Endothelial cell of umbilical vein (primary cell): ENCODE measurements at regions not wholly inside any gene's neighbourhood (a gene's known extent, or its start where the extent isn't known, plus 50 kb on each side); places are given as distances from the start of the nearest gene placed in this dataset.

Experiments used
- BruUV-seq: library from RNA; stranded (reverse); fragments of 400-500 nt; replicated peaks from 2 replicates; lab custom pipeline; 2021; lab: Mats Ljungman, UMichigan
- CTCF ChIA-PET: fragments of 300-600, 350-600 bp; sonication (Branson Sonifier 250); formaldehyde crosslinking; loops from one replicate; lab custom pipeline; 2021; ENCODE audit warnings: antibody characterized with exemption, inconsistent platforms; lab: Charles Lee
- POLR2A ChIA-PET: fragments of 300-600, 350-600 bp; sonication (Branson Sonifier 250); formaldehyde crosslinking; loops from one replicate; lab custom pipeline; 2021; ENCODE audit warnings: antibody characterized with exemption, inconsistent platforms; lab: Charles Lee
- DNase-seq: peaks from one replicate; pipeline ENCODE4 v3.0.0-alpha.2; 2011; ENCODE audit warnings: low read depth, low spot score
- FAIRE-seq: peaks from 2 replicates; lab custom pipeline; 2011; peaks lifted over from hg19 to GRCh38; lab: Jason Lieb, UNC
- H2AFZ ChIP-seq: 2 replicates; pipeline ENCODE4 v1.6.0; 2012; ENCODE audit warnings: low read depth, low read length, control low read depth, inconsistent platforms
- H3K27ac ChIP-seq: 2 replicates; pipeline ENCODE4 v1.5.1; 2011; ENCODE audit warnings: low read depth, mild to moderate bottlenecking, control low read depth, low read length, moderate library complexity; ENCODE audit not compliant: insufficient read depth
- H3K27me3 ChIP-seq, 2 experiments: 2 replicates each; pipeline versions ENCODE4 v1.6.0 to v1.6.1; 2011; ENCODE audit warnings: low read length in 2 of 2, mixed read lengths in 1 of 2; ENCODE audit not compliant: control insufficient read depth in 2 of 2, insufficient read depth in 2 of 2
- H3K36me3 ChIP-seq, 2 experiments: 2 replicates in 1 of 2; 3 replicates in 1 of 2; pipeline ENCODE4 v1.5.1; 2011; ENCODE audit warnings: low read length in 2 of 2, mild to moderate bottlenecking in 1 of 2, moderate library complexity in 1 of 2; ENCODE audit not compliant: control insufficient read depth in 2 of 2, insufficient read depth in 2 of 2; ENCODE audit errors: extremely low read depth in 1 of 2
- H3K4me1 ChIP-seq: 3 replicates; pipeline ENCODE4 v1.5.1; 2011; ENCODE audit warnings: mild to moderate bottlenecking, low read length; ENCODE audit not compliant: control insufficient read depth, insufficient read depth; ENCODE audit errors: extremely low read depth
- H3K4me2 ChIP-seq: 2 replicates; pipeline ENCODE4 v1.6.1; 2011; ENCODE audit warnings: low read length, control low read depth, mixed read lengths; ENCODE audit not compliant: insufficient read depth
- H3K4me3 ChIP-seq, 3 experiments: fragments of 200-600 bp in 1 of 3; sonication (generic), shearing (Covaris generic) in 1 of 3; replicated peaks in 1 of 3; 2 replicates each; pipeline ENCODE4 v1.5.1; 2011 to 2016; ENCODE audit warnings: control low read depth in 3 of 3, low read length in 3 of 3, mild to moderate bottlenecking in 2 of 3, inconsistent platforms in 1 of 3, low read depth in 1 of 3, moderate library complexity in 1 of 3; ENCODE audit not compliant: insufficient read depth in 1 of 3
- H3K79me2 ChIP-seq: 2 replicates; pipeline ENCODE4 v1.6.0; 2012; ENCODE audit warnings: low read length, inconsistent platforms; ENCODE audit not compliant: control insufficient read depth, insufficient read depth
- H3K9ac ChIP-seq: replicated peaks from 2 replicates; pipeline ENCODE3; 2011; ENCODE audit warnings: low read length, control low read depth; ENCODE audit not compliant: insufficient read depth; ENCODE audit errors: extremely low read depth
- H3K9me1 ChIP-seq: replicated peaks from 3 replicates; pipeline ENCODE4 v1.6.0; 2011; ENCODE audit warnings: mild to moderate bottlenecking, low read length; ENCODE audit not compliant: control insufficient read depth, insufficient read depth; ENCODE audit errors: extremely low read depth
- H3K9me3 ChIP-seq: replicated peaks from 2 replicates; pipeline ENCODE4 v1.5.1; 2012; ENCODE audit warnings: low read length, inconsistent platforms; ENCODE audit not compliant: control insufficient read depth, insufficient read depth
- H4K20me1 ChIP-seq: replicated peaks from 2 replicates; pipeline ENCODE3; 2011; ENCODE audit warnings: mild to moderate bottlenecking, low read length; ENCODE audit not compliant: control insufficient read depth, insufficient read depth; ENCODE audit errors: extremely low read depth
- CTCF ChIP-seq, 2 donors: IDR thresholded peaks; 1 replicate in 1 of 2; 2 replicates in 1 of 2; pipeline ENCODE4 v1.5.1; 2011; ENCODE audit warnings: low read length in 2 of 2, mild to moderate bottlenecking in 2 of 2, moderate library complexity in 2 of 2, control low read depth in 1 of 2, inconsistent platforms in 1 of 2, low read depth in 1 of 2; ENCODE audit not compliant: insufficient read depth in 1 of 2; ENCODE audit errors: extremely low read depth in 1 of 2
- JUN ChIP-seq: IDR thresholded peaks from 2 replicates; pipeline ENCODE4 v1.6.1; 2011; ENCODE audit warnings: borderline replicate concordance, low read depth; ENCODE audit not compliant: insufficient read length, insufficient read depth
- MAX ChIP-seq: IDR thresholded peaks from 2 replicates; pipeline ENCODE4 v1.6.1; 2011; ENCODE audit not compliant: insufficient read depth, insufficient read length
- POLR2AphosphoS5 ChIP-seq: IDR thresholded peaks from 2 replicates; pipeline ENCODE4 v1.6.1; 2012; ENCODE audit warnings: low read depth, mild to moderate bottlenecking, control low read depth, low read length, moderate library complexity; ENCODE audit not compliant: insufficient read depth
- dilution Hi-C: fragments of 300-500 bp; cut with MboI; formaldehyde crosslinking; loops from one replicate; pipeline ENCODE4 v1.15.0; 2019; ENCODE audit warnings: low sequenced_read_pairs; ENCODE audit not compliant: extremely low pct_ligation_motif_present
- intact Hi-C: fragments of 100-400 bp; cut with micrococcal nuclease; formaldehyde crosslinking; loops from one replicate; pipeline ENCODE4 v1.10.0; 2022

- FAIRE-seq (peak; percentile 93), DNase-seq (peak; percentile 46)
- no peaks in the 10 kb centered on the region for H3K4me1 ChIP-seq
- H3K36me3 ChIP-seq = no peaks in the 10 kb centered on the region
- no peak overlapping the region for H3K27ac ChIP-seq
- no TSS peak for BruUV-seq
- H3K79me2 ChIP-seq = no peaks in the 10 kb centered on the region
- no peaks in the 10 kb centered on the region for H3K9me1 ChIP-seq
- H3K9me3 ChIP-seq = no peaks in the 10 kb centered on the region
- ChIA-PET POLR2A (no interaction called here), CTCF (interaction anchor here (0.6 to 1.0 kb wide), 3 partner anchors 16 to 1607 kb away, joined by 3 to 6 read pairs (median 4); no protein-coding TSS in a partner anchor)
- H4K20me1 ChIP-seq = no peaks in the 10 kb centered on the region
- no peak overlapping the region for H2AFZ ChIP-seq
- no peak overlapping the region for H3K4me3 ChIP-seq
- H3K9ac ChIP-seq = no peak overlapping the region
- dilution Hi-C loops = no loop called here
- no peak overlapping the region for H3K4me2 ChIP-seq
- TF ChIP-seq JUN = no peak
- TF ChIP-seq MAX = no peak
- peak; percentile 62 to 69 for TF ChIP-seq CTCF (IDR thresholded peaks at IDR 0.05; ENCODE audit: extremely low read depth in 1 of 2, insufficient read depth in 1 of 2, low read depth in 1 of 2, low read length in 2 of 2)
- no peak for TF ChIP-seq POLR2AphosphoS5
- peaks cover 7 to 10% of the 10 kb centered on the region in 2 experiments for H3K27me3 ChIP-seq
- intact Hi-C loops = loop anchor here (1.0 to 2.0 kb wide), 4 partner anchors 876 to 1145 kb away; partner anchors contain the start of gene RHOJ
Measured at GRCh38 chr14:62162998-62163589, 400.9 kb downstream of the SNAPC1 start.
